ENCODE measurements at regions not wholly inside any gene's neighbourhood (a gene's known extent, or its start where the extent isn't known, plus 50 kb on each side); places are given as distances from the start of the nearest gene placed in this dataset.
"Not testable (repeated sequence)": the region's sequence is repeated elsewhere in the genome, so short reads cannot be mapped to it uniquely, and the experiment has no call there.

DNA sequence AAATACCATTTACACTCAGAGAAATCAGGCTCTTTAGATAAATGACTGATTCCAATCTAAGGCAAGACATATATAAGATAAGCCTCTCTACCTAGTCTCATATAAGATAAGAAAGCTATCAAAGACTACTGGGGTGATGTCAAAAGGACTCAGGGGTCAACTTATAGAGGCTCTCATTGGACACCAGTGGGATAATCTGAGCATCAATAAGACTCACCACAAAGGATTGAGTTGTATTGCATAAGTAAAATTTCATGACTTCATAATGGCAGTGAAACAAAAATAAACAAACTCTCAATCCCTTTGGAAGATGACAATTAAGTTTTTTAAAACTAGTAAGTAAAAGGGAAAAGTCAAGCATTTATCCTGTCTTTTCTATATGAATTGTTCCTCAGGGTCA lies 317.8 kb downstream of the SHQ1 start:
- no peak for DNase-seq

DNA sequence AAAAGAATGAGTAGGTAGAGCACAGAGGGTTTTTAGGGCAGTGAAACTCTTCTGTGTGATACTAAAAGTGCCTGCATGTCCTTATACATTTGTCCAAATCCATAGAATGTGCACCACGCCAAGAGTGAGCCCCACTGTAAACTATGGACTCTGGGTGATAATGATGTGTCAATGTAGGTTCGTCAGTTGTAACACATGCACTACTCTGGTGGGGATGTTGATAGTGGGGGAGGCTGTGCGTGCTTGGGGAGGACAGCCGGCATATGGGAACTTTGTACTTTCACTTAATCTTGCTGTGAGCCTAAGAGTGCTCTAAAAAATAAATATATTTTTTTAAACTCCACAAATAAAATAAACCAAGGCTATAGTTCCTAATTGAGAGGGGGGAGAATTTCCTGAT lies 319.2 kb downstream of the SHQ1 start:
- DNase-seq: no peak

DNA sequence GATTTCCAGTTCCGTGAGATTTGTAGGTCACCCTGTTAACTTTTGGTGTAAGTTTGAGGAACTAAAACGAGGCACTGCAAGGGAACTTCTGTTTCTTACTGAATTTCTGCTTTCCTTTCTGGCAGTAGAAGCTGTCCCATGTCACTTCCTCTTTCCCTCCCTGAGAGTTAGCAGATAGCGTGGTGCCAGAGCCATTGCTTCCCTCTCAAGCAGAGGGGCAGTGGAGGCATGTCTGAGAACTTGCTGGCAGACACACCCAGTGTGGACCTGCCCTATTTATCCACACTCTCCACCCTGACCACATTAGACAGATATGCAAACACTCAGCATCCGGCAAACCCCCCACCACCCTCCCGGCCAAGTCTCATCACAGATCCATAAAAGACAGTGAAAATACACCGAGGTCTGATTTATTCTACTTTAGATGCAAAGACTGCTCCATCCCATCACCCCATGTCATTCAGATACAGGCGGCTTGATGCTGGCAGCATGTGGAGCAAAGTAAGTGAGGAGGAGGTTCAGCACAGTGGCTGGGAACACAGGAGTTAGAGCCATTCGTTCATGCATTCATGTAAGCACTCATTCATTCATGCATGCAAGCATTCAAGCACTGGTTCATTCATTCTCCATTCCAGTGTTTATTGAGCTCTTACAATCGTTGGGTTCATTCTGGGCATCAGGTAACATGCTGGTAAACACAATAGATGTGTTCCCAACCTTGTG lies 324.7 kb downstream of the SHQ1 start:
- DNase-seq: no peak

DNA sequence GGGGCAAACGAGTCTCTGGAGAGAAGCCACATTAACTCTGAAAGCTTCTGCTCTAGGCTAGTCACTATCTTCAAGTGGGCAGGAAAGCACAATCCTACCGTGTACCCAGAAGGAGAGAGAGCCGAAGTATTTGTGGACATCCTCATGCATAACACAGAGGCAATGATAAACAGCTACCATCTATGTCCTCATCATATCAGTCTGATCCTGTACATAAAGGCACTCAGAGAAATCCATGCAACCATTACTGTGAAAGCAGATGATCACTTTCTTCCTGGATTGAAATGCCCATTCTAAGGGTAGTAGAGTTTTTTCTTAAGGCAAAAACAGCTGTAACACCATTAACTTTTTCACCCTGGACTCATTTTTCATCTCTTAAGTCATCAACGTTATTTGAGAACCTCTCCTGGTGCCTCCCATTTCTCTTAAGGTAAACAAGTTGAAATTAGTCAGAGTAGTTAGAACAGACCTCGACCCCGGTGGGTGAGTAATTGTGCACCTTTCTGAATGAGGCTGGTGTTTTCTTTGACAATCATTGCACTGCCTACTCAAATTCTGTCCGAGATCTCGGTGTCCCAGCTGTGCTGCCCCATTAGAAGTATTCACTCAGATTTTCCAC lies 327.4 kb downstream of the SHQ1 start:
- DNase-seq: no peak

DNA sequence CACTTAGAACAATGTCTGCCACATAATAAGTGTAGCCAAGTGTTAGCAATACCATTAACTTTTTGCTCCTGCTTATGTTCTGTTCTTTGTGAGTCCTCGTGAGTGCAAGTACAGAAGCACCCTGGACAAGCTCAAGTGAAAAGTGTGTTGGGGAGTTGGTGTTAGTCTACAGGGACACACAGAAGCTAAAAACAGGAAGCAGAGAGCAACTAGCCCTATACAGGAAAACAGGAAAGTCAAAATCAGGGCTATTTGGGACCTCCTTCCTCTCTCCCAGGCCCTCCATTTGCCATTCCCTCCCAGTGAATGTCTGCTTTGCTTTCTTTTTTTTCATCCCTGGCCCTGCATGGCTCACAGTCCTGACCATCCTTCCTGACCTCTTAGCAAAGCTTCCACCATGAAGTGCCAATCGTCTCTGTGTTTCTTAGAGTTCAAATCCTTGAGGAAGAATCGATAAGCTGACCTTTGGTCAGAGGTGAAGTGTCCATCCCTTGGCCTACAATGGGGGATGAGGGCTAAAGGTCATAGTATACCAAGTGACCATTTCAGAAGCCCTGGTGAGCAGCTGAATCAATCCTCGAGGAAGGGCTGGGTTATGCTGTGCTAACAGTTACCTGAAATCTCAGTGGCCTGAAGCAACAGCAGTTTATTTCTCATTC lies 328.2 kb downstream of the SHQ1 start:
- no peak for DNase-seq

DNA sequence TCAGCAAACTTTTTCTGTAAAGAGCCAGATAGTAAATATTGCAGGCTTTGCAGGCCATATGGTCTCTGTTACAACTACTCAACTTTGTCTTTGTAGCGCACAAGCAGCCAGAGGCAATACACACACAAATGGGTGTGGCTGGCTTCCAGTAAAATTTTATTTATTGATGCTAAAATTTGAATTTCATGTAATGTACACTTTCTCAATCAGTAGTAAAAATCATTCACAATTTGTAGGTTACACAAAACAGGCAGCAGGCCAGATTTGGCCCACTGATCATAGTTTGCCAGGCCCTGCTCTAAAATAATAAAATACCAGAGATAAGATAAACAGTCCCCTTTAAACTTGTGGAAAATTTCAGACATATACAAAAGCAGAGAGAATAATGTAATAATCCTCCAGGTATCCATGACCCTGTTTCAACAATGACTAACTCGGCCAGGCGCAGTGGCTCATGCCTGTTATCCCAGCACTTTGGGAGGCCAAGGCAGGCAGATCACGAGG lies 330.3 kb downstream of the SHQ1 start:
- no peak for DNase-seq

DNA sequence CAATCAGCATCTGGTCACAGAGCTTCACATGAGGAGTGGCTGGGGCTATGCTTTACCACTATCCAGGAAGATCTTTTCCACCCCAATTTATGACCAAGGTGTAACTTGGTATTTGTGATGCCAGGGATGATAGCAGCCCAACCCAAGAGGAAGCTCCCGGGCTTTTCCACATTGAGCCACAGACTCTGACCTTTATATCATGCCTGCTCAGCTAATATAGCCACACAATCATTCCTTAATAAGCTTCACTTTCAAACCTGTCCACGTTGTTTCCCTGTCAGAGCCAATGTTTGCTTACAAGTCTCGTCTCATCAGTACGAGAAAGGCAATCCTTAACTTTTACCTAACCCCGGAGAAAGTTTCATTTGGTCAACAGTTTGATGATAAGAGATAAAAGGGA lies 330.9 kb downstream of the SHQ1 start:
- no peak for DNase-seq

DNA sequence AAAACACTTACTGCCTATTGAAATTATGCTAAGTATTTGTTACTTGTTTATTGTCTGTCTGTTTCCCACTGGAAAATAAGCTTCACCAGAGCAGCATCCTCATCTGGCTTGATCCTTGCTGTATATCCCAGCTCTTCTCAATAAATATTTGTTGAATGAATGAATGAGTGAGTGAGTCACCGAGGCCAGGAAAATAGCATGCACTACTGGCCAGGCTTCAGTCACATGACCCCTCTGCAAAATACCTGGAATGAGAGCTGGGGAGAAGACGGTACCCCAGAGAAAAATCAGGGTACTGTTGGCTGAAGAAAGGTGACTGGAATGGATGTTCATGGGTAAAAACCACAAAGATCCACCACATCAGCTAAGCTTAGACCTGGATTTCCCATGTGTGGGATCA lies 331.9 kb downstream of the SHQ1 start:
- no peak for DNase-seq

DNA sequence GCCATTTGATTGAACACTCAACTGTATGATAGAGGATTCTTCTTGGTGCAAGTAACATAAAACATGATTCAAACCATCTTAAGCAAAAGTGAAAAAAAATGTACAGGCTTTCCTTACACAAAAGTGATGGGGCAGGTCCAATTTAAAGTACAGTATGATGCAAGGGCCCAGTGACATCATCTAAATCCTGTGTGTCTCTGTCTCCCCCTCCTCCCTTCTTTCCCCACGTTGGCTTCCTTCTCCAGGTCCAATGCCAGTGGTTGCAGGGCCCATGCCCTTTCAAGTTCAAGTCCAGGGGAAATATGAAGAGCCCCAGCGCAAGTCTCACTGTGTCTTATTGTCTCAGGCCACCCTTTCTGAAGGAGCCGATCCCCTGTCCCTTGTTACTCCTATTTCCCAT lies 332.3 kb downstream of the SHQ1 start:
- no peak for DNase-seq

DNA sequence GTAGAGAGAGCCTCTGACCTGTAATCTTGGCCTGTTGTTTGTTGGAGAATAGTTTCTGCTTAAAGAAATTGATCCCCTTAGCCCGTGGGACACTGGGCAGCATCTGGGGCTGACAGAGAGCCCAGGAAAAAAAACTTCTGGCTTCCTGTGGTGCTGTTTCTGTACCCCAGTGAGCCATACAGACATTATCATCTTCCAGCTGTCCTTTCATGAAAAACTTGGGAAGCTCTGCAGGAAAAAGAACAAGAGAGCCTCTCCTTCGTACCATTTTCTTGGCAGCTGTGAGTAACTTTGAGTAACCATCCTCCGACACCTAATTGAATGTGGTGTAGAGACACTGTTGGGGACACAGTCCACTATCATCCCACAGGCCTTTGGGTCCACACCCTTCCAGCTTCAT lies 333.0 kb downstream of the SHQ1 start:
- DNase-seq: no peak

DNA sequence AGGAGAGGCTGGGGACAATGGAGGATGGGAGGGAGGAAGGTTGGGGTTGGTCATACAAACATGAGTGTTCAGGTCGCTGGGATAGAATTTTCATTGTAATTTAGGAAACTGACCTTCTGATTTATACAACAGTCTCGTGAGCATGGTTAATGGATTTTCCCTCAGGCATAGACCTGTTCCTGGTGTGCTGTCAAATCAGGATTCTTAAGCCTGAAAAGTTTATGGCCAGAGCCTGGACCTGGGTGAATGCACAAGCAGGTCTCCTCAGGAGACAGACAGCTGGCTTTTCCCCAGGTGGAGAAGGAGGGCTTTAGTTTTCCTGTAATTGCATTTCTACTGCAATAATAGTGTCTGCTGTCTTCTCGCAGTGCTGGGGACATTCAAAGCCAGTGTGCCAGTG lies 338.0 kb downstream of the SHQ1 start:
- no peak for DNase-seq

DNA sequence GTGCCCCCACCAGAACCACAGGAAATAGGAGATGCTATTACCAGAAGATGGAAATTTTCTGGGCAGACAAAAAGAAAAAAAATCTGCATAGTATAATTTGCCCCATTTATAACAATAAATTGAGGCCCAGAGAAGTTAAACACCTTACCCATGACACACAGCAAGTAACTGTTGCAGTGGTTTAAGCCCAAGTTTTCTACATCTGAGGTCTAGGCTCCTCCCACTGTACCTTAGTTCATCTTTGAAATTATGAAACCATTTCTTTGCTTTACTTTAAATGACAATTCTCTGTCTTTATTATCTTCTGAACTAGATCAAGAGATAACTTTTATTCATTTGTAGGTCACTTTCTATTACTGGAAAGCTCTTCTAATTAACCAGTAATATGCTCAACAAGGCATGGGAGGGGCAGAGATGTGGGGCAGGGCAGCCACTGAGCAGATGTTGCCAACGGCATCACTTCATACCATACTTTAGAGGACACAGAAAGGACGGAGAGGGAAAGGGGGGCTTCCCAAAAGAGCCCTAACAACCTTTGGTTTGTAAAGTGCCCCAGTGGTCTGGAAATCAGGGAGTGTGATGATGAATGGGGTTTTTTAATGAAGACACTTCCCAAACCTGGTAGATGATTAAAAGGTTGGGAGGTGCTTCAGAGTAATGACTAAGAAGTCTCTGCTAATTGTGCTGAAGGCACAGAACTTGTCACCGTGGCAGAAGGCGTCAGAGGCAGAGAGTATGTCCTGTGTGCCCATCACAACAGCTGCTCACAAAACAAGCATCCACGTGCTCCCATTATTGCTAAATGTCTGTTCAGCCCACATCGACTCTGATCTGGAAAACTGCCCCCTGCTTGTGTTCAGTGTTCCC lies 342.5 kb downstream of the SHQ1 start:
- DNase-seq: no peak

DNA sequence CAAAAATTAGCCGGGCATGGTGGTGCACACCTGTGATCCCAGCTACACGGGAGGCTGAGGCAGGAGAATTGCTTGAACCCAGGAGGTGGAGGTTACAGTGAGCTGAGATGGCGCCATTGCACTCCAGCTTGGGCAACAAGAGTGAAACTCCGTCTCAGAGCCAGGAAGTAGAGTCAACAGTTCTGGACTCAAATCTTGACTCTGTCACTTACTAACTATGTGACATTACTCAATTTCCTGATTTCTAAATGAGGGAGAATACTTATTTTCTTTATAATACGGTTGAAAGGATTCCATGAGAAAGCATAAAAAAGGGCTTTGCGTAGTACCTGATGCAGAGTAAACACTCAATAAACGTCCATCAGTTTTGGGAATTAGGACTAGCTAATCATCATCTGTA lies 350.7 kb downstream of the SHQ1 start:
- not testable (repeated sequence) for DNase-seq

DNA sequence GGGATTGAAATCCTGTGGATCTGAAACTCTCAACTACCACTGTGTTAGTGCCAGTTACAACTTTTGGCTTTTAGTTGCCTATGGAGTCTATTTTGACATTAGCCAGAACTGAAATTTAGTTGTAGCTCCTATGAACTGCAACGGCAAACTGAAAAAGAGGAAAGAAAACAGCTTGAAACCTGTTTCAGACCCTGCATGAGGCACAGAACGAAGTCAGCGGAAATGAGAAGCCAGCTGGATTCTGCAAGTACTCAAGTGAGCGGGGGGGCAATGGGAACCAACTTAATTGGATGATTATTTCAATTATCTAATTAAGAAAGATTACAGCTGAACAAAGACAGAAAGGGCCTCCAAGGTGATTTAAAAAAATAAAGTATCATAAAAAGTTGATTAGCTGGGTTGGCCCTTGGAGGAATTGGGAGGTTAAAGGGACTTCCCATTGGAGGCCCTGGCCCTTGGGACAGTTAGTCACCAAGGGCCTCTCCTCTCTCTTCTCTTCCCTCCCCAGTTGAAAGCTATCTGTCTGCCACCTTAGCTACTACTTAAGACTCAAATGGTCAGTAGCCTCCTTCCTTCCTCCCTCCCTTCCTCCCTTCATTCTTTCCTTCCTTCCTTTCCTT lies 352.1 kb downstream of the SHQ1 start:
- no peak for DNase-seq

DNA sequence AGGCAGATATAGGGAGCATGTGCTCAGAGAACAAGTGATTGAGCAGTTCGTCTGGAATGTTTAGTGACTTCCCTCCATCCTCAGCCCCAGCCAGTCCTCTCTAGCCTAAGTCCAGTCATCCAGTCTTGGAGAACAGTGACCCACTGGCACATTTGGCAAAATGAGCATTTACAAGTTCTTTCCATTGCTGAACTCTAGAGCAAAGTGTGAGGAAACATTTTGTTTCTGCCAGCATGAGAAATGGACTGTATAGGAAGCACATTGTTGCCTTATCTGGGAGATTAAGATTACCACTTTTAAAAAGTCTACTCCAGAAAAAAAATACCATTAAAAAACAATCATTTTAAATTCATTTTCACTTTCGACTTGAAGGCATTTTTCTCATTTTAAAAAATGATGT lies 353.6 kb downstream of the SHQ1 start:
- no peak for DNase-seq

DNA sequence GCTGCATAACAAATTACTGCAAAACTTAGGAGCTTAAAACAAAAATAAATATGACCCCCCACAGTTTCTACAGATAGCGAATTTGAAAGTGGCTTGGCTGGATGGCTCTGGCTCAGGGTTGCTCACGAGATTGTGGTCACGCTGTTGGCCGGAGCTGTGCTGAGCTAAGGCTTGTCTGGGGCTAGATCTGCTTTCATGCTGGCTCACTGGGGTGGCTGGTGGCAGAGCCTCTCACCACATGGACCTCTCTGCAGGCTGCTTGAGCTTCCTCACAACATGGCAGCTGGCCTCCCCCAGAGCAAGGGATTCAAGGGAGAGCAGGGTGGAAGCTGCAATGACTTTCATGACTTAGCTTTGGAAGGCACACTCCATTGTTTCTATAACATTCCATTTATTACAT lies 354.1 kb downstream of the SHQ1 start:
- DNase-seq: no peak

DNA sequence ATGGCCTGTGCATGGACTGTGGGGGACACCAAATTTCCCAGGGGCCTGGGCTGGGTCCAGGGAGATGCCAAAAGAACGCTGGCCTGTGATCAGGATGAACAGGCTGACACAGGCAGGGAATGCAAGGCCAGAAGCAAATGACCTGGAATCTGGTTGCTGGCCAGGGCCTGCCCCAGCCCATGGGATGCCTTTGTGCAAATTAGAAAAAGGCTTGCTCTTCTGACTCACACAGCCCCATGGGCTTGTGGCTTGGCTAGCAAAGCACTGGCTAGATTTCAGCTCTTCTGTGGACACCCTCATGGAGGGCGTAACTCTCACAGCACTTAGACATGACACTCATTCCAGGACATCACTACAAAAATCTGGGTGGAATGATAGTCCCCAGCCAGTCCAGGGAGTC lies 356.0 kb downstream of the SHQ1 start:
- no peak for DNase-seq

DNA sequence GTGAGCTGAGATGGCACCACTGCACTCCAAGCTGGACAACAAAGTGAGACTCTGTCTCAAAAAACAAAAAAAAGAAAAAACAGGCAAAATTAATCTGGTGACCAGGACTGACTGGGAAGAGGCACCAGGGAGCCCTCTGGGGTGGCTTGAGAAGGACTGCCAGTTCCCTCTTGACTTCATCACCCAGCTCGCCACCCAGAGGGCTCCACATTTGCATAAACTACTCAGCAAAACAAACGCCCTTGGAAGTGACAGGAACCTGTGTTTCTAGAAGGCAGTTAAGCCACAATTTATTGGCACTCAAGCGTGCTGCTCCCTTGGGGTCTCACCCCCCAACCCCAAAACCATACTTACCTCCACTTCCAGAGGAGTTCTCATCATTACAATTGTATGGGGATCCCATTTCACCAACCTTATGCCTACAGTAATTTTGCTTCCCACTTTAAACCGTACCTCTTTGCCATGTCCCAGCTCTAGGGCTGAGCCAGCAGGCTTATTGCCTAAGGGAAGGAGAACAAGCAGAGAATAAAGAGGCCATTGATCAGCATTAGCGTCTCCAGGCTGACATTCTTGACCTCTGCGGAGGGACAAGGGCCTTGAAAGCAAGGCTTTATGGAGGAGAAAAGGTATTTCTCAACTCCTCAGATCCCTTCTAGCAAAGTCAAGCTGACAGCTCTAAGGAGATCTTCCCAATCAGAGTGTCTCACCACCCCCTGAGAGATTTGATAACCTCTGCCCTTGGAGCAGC lies 357.4 kb downstream of the SHQ1 start:
- peak; percentile 25 for DNase-seq

DNA sequence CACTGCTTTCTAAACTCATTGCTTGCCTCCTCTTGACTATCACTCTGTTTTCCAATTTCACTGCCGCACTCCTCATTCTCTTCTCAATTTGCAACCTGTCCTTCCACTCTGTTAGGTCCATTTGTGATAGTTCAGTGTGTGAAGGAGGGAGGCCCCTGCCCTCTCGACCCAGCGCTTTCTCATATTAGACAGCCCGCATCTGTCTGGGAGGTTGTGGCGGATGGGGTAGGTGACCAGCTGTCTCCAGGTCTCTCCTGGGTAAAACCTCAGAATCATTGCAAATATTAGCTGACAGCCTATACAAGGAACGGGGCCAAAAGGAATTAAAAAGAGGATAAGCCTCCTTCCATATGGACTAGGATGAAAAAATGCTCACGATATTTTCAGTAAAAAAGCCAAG lies 358.3 kb downstream of the SHQ1 start:
- DNase-seq: no peak

DNA sequence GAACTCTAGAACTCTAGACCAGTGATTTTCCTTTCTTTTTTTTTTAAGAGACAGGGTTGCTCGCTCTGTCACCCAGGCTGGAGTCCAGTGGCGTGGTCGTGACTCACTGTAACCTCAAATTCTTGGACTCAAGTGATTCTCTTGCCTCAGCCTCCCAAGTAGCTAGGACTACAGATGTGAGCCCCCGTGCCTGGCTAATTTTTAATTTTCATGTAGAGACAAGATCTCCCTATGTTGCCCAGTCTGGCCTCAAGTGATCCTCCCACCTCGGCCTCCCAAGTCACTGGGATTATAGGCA lies 359.6 kb downstream of the SHQ1 start:
- DNase-seq: no peak

DNA sequence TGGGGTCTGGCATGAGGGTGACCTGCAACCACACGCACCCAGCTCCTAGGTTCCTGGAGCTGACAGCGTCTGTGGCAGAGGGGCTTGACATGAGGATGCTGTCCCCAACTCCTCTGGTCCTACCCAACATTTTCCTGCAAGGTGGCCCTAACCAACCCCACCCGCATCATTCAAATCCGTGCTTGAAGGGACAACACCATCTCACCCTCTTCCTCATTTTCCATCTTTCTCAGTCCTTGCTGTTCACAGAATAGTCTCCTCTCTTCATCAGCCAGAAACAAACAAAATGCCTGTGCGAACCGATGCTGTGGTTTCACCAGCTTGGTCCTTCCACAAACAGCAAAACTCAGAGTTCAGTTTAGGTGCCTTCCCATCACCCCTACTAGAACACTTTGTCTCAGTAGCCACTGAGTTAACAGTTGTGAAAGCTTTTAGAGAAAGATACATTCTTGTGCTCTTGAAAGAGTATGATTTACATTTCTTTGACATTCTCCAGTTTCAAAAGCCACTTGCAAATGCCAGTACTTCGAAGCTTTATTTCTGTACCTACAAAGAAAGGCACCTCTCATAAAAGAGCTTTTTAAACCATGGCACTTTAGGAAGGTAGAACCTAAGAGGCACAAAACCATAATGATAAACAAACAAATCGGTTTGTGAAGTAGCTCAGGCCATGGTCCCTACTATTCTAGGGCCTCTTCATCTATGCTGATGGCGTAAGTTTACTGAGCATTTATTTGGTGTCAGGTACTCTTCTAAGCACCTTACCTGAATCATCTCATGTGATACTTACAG lies 360.1 kb downstream of the SHQ1 start:
- no peak for DNase-seq

All from NCI-H526 treated with DMSO at 0.1 percent for 48 hours (cell line).